ENCODE measurements at regions not wholly inside any gene's neighbourhood (a gene's known extent, or its start where the extent isn't known, plus 50 kb on each side); places are given as distances from the start of the nearest gene placed in this dataset.

- Histone ChIP-seq H3K4me3 (no peak overlapping the region), H3K36me3 (no peaks in the 10 kb centered on the region), H3K9me3 (no peaks in the 10 kb centered on the region), H3K27ac (no peak overlapping the region), H3K4me1 (no peaks in the 10 kb centered on the region), H3K27me3 (no peaks in the 10 kb centered on the region)
- intact Hi-C loops (cut with DNase I): no loop called here
- TF ChIP-seq, protein P1, sequence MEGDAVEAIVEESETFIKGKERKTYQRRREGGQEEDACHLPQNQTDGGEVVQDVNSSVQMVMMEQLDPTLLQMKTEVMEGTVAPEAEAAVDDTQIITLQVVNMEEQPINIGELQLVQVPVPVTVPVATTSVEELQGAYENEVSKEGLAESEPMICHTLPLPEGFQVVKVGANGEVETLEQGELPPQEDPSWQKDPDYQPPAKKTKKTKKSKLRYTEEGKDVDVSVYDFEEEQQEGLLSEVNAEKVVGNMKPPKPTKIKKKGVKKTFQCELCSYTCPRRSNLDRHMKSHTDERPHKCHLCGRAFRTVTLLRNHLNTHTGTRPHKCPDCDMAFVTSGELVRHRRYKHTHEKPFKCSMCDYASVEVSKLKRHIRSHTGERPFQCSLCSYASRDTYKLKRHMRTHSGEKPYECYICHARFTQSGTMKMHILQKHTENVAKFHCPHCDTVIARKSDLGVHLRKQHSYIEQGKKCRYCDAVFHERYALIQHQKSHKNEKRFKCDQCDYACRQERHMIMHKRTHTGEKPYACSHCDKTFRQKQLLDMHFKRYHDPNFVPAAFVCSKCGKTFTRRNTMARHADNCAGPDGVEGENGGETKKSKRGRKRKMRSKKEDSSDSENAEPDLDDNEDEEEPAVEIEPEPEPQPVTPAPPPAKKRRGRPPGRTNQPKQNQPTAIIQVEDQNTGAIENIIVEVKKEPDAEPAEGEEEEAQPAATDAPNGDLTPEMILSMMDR (IDR thresholded peaks at IDR 0.05): no peak
- DNase-seq (ENCODE audit: low spot score in 2 of 2): no peak
Measured at GRCh38 chr12:89134213-89134770, 218.0 kb downstream of the DUSP6 start.

DNA sequence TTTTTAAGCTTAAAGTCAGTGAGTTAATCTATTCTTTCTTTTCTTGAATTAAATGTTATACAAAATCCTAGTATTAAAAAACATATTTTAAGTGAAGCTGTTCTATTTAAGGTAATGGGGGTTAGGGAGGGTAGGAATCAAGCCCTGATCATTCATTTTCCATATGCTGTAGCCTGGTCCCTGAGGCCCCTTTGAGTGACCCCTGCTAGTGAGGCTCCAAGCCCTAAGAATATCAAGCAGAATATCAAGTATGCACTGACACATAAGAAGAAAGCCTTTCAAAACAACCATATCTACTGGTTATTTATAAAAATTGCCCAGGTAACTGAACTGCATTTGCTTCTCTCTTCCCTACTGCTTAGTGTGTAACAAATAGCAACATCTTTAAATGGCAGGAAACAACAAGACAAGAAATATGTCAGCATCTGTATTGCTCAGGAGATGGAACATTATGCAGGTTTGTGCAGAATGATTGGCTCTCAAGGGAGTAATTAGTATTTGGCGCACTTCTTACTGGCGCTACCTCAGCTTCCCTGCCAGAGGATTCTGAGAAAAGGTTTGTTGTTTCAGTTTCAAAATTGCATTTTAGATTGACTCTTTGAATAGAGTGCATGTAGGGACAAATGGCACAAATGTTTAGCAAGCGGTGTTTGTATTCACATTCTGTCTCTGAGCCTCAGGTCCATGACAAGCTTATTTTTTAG, 223.0 kb downstream of the DUSP6 start:
- no peak for DNase-seq (ENCODE audit: low spot score in 2 of 2)
- intact Hi-C loops (cut with DNase I): no loop called here

GRCh38 chr12:89126712-89127111, 225.6 kb downstream of the DUSP6 start:
- Histone ChIP-seq H3K27me3 (no peaks in the 10 kb centered on the region), H3K36me3 (no peaks in the 10 kb centered on the region), H3K9me3 (no peaks in the 10 kb centered on the region), H3K4me3 (no peak overlapping the region), H3K4me1 (no peaks in the 10 kb centered on the region), H3K27ac (no peak overlapping the region)
- no peak for DNase-seq (ENCODE audit: low spot score in 2 of 2)
- TF ChIP-seq, protein P1 (IDR thresholded peaks at IDR 0.05): no peak
- intact Hi-C loops (cut with DNase I): no loop called here

More for the DNA sequence above, 223.0 kb downstream of the DUSP6 start:
- TF ChIP-seq, protein P1 (IDR thresholded peaks at IDR 0.05): no peak
- no peaks in the 10 kb centered on the region for H3K27me3 ChIP-seq
- no peaks in the 10 kb centered on the region for H3K36me3 ChIP-seq
- no peaks in the 10 kb centered on the region for H3K9me3 ChIP-seq
- H3K4me3 ChIP-seq: no peak overlapping the region
- H3K27ac ChIP-seq: no peak overlapping the region
- H3K4me1 ChIP-seq: no peaks in the 10 kb centered on the region

DNA sequence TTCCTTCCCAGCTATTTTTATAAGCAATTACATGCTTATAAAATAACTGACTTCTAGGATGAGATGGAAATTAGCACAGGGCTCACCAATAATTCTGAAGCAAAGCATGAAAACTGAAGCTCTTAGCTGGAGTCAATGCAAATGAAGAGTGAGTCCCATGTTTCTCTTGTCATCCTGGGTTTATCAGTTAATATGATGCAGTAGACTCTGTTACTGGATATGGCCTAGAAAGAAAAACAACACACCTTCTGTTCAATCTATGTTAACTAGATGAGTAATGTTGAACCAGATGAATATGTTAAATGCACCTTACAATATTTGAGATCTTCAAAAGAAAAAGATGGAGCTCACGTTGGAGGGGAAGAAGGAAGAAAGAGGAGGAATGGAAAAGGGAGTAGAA, 229.4 kb downstream of the DUSP6 start:
- Histone ChIP-seq H3K9me3 (no peaks in the 10 kb centered on the region), H3K36me3 (no peaks in the 10 kb centered on the region), H3K4me3 (no peak overlapping the region), H3K27me3 (no peaks in the 10 kb centered on the region), H3K27ac (no peak overlapping the region), H3K4me1 (no peaks in the 10 kb centered on the region)
- intact Hi-C loops (cut with DNase I): no loop called here
- no peak for DNase-seq (ENCODE audit: low spot score in 2 of 2)
- TF ChIP-seq, protein P1 (IDR thresholded peaks at IDR 0.05): no peak

DNA sequence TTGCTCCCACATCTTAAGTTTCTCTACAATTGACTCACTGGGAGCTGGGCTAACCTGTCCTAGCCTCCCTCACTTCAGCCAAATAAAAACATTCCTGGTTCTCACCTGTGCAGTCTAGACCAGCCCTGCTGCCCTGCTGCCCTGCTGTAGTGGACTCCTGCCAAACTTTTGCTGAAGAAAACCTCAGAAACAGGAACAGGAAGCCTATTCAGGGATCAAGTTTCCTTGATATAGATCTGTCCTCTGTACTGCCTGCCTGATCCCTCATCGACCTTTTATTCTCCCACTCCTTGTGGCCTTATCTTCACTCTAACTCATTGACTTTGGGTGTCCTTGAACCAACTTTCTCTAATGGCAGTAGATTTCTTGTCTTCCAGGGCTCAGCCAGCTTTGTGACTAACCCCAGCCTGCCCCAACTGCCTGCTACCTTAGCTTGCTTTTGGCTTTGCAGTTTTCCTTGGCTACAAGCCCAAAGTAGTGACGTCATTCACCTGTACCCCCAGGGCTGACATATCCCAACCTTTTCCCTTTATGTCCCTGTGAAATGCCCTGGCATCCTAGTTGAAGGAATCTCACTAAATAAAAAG, 234.8 kb downstream of the DUSP6 start:
- no peak overlapping the region for H3K27ac ChIP-seq
- intact Hi-C loops (cut with DNase I): no loop called here
- no peak for DNase-seq (ENCODE audit: low spot score in 2 of 2)
- no peaks in the 10 kb centered on the region for H3K36me3 ChIP-seq
- TF ChIP-seq, protein P1 (IDR thresholded peaks at IDR 0.05): no peak
- H3K27me3 ChIP-seq: no peaks in the 10 kb centered on the region
- H3K4me1 ChIP-seq: no peaks in the 10 kb centered on the region
- peaks cover 0 to 6% of the 10 kb centered on the region in 2 donors for H3K9me3 ChIP-seq
- H3K4me3 ChIP-seq: no peak overlapping the region
